ENCODE measurements at regions not wholly inside any gene's neighbourhood (a gene's known extent, or its start where the extent isn't known, plus 50 kb on each side); places are given as distances from the start of the nearest gene placed in this dataset.

- TF ChIP-seq CTCF (conservative IDR thresholded peaks at IDR 0.05) (no peak), ZFX (IDR thresholded peaks at IDR 0.05) (no peak)
Observed at GRCh38 chr16:79821911-79822310, 221.4 kb upstream of the MAF start.

Data from C4-2B (cell line).